ENCODE measurements at regions not wholly inside any gene's neighbourhood (a gene's known extent, or its start where the extent isn't known, plus 50 kb on each side); places are given as distances from the start of the nearest gene placed in this dataset.

DNA sequence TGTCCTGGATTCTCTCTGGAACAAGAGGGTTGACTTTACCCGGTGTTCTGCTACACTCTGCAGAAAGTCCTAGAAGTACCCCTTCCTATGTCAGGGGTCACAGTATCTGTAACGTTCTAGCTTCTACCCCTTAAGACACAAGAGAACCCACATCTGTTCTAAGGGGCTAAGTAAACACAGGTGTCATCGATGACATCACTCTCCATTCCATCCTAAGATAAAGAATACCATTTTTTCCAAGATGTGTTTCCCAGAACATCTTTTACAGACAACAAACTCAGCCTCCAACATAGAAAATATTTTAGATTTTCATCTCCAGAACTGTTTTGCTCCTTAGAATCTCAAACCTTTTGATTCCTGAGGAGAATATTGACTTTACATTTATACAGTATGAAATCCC, 239.1 kb downstream of the TRIB2 start:
- TF ChIP-seq POLR2AphosphoS5 (IDR thresholded peaks at IDR 0.05; ENCODE audit: insufficient read depth in 1 of 2, low read depth in 1 of 2): no peak
- TF ChIP-seq, protein P1, sequence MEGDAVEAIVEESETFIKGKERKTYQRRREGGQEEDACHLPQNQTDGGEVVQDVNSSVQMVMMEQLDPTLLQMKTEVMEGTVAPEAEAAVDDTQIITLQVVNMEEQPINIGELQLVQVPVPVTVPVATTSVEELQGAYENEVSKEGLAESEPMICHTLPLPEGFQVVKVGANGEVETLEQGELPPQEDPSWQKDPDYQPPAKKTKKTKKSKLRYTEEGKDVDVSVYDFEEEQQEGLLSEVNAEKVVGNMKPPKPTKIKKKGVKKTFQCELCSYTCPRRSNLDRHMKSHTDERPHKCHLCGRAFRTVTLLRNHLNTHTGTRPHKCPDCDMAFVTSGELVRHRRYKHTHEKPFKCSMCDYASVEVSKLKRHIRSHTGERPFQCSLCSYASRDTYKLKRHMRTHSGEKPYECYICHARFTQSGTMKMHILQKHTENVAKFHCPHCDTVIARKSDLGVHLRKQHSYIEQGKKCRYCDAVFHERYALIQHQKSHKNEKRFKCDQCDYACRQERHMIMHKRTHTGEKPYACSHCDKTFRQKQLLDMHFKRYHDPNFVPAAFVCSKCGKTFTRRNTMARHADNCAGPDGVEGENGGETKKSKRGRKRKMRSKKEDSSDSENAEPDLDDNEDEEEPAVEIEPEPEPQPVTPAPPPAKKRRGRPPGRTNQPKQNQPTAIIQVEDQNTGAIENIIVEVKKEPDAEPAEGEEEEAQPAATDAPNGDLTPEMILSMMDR (IDR thresholded peaks at IDR 0.05): no peak

All from vagina (tissue), 2 donors.